Astrocyte of the cerebellum (primary cell): ENCODE measurements at regions not wholly inside any gene's neighbourhood (a gene's known extent, or its start where the extent isn't known, plus 50 kb on each side); places are given as distances from the start of the nearest gene placed in this dataset.

ENCODE experiments used
- DNase-seq: peaks from one replicate; pipeline ENCODE4 v3.0.0-alpha.2; 2011; ENCODE audit warnings: low read depth
- H3K4me3 ChIP-seq: 2 replicates; pipeline ENCODE4 v1.5.1; 2011; ENCODE audit warnings: mild to moderate bottlenecking, low read depth, low read length, moderate library complexity
- in situ Hi-C: cut with HindIII; loops from 2 replicates; pipeline ENCODE4 v1.10.0; 2017; ENCODE audit warnings: low sequenced_read_pairs
- TF ChIP-seq, protein P1 (sequence below): IDR thresholded peaks from 2 replicates; pipeline ENCODE4 v1.5.1; 2012; ENCODE audit warnings: low read length, low read depth, moderate library complexity, mild to moderate bottlenecking; ENCODE audit errors: missing control alignments

- no peak for DNase-seq
- no peak overlapping the region for H3K4me3 ChIP-seq
- TF ChIP-seq, protein P1, sequence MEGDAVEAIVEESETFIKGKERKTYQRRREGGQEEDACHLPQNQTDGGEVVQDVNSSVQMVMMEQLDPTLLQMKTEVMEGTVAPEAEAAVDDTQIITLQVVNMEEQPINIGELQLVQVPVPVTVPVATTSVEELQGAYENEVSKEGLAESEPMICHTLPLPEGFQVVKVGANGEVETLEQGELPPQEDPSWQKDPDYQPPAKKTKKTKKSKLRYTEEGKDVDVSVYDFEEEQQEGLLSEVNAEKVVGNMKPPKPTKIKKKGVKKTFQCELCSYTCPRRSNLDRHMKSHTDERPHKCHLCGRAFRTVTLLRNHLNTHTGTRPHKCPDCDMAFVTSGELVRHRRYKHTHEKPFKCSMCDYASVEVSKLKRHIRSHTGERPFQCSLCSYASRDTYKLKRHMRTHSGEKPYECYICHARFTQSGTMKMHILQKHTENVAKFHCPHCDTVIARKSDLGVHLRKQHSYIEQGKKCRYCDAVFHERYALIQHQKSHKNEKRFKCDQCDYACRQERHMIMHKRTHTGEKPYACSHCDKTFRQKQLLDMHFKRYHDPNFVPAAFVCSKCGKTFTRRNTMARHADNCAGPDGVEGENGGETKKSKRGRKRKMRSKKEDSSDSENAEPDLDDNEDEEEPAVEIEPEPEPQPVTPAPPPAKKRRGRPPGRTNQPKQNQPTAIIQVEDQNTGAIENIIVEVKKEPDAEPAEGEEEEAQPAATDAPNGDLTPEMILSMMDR: no peak
- in situ Hi-C loops: no loop called here
Observed at GRCh38 chr6:19039287-19039686, 652.1 kb downstream of the RNF144B start.

- in situ Hi-C loops: no loop called here
- H3K4me3 ChIP-seq: no peak overlapping the region
- TF ChIP-seq, protein P1: no peak
- DNase-seq: no peak
Observed at GRCh38 chr6:19041906-19042305, 654.8 kb downstream of the RNF144B start.

DNA sequence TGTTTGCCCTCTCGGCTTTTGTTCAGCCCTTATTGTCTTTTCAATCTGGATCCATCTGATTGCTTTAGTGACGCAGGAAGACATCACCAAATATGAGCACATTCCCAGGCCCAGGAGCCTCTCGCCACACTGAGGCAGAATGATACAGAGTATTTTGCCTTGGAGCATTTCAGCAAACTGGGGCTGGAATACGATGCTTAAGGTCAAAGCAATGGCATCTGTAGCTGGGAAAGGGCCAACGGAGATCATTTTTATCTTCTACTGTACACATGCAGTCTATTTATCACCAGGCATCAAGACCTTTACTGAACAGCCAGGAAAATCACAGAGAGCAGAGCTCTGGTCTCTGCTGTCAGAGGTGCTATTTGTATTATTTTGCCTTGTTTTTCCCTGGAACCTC, 655.3 kb downstream of the RNF144B start:
- TF ChIP-seq, protein P1: no peak
- no peak overlapping the region for H3K4me3 ChIP-seq
- DNase-seq: no peak
- in situ Hi-C loops: no loop called here

- TF ChIP-seq, protein P1: no peak
- no peak overlapping the region for H3K4me3 ChIP-seq
- in situ Hi-C loops: no loop called here
- DNase-seq: no peak
Observed at GRCh38 chr6:19050765-19051164, 663.6 kb downstream of the RNF144B start.

GRCh38 chr6:19052219-19052618, 665.1 kb downstream of the RNF144B start:
- in situ Hi-C loops: no loop called here
- peak; percentile 29 for DNase-seq
- no peak overlapping the region for H3K4me3 ChIP-seq
- TF ChIP-seq, protein P1: no peak

DNA sequence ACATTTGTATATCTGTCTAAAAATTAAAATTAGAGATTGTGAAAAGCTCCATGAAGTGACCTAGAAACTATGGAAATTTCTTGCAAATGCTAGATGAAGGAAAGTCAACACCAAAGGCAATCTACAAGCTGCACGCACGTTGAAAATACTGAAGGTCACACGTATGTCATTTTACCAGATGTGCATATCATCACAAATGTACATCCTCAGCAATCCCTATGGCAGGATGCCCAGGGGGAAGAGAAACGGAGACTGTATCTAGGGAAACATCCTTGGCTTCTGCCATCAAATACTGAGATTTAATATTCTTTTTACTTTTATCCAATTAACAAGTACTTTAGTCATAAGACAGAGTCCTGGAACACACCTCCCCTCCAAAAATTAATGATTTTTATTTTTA, 672.0 kb downstream of the RNF144B start:
- no peak overlapping the region for H3K4me3 ChIP-seq
- in situ Hi-C loops: no loop called here
- TF ChIP-seq, protein P1: no peak
- no peak for DNase-seq

DNA sequence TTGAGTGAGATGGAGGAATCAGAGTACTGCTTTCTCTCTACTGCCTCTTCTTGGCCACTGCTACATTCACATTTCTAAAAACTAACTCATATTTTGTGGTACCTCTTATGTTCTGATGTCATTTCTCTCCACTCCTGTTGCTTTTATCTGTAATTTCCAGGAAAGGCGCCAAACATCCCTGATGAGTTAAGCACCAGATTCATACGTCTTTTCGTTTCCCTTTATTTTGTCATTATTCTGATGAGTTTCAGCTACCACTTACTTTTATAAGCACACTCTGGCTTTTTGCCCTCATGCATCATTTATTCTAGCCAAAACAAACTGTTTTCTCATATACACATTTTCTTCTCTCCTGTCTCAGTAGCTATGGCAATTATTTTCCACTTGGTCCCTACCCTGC, 680.0 kb downstream of the RNF144B start:
- TF ChIP-seq, protein P1: no peak
- no peak overlapping the region for H3K4me3 ChIP-seq
- in situ Hi-C loops: no loop called here
- peak; percentile 23 for DNase-seq
